ENCODE measurements at regions not wholly inside any gene's neighbourhood (a gene's known extent, or its start where the extent isn't known, plus 50 kb on each side); places are given as distances from the start of the nearest gene placed in this dataset.

DNA sequence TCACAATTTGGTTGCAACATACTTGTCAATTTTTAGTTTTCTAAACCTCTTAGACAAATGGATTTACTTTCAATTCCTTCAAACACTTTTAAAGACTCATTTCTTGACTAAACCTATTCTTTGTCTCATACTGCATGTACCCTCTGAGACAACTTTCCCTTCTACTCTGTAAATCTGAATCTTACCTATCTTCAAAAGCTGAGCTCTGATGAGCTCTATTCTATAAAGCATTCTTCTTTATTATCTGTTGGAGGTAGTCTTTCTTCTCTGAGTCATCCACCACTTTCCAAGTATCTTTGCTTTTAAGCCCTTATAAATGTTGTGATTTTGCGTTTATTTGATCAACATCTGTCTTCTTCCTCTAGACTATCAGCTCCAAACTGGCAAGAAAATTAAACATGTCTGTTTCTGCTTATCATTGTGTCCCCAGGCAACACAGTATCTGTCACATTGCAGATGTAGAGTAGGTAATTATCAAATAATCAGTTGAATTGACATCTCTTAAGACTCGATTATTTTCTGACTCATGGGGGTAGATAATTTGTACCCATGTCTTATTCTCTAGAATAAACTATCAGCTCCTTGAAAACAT is 265.6 kb upstream of the FAR2 start:
- no peaks in the 10 kb centered on the region for H3K79me2 ChIP-seq (ENCODE audit: insufficient read depth, low read length)
- ATAC-seq (ENCODE audit: insufficient read depth, low read depth) (no peak), DNase-seq (no peak)
- H3K36me3 ChIP-seq (ENCODE audit: insufficient read depth, low read length), result no peaks in the 10 kb centered on the region
- H3K4me1 ChIP-seq (ENCODE audit: insufficient read depth, low read length), result no peaks in the 10 kb centered on the region
- no peaks in the 10 kb centered on the region for H3K9me3 ChIP-seq (ENCODE audit: insufficient read depth, low read length, severe bottlenecking)
- H3K27me3 ChIP-seq (ENCODE audit: insufficient read depth, low read length, poor library complexity), result no peaks in the 10 kb centered on the region
- TF ChIP-seq EZH2 (IDR thresholded peaks at IDR 0.05; ENCODE audit: borderline replicate concordance, low read depth, low read length, severe bottlenecking), result no peak
- TF ChIP-seq, protein P1, sequence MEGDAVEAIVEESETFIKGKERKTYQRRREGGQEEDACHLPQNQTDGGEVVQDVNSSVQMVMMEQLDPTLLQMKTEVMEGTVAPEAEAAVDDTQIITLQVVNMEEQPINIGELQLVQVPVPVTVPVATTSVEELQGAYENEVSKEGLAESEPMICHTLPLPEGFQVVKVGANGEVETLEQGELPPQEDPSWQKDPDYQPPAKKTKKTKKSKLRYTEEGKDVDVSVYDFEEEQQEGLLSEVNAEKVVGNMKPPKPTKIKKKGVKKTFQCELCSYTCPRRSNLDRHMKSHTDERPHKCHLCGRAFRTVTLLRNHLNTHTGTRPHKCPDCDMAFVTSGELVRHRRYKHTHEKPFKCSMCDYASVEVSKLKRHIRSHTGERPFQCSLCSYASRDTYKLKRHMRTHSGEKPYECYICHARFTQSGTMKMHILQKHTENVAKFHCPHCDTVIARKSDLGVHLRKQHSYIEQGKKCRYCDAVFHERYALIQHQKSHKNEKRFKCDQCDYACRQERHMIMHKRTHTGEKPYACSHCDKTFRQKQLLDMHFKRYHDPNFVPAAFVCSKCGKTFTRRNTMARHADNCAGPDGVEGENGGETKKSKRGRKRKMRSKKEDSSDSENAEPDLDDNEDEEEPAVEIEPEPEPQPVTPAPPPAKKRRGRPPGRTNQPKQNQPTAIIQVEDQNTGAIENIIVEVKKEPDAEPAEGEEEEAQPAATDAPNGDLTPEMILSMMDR (IDR thresholded peaks at IDR 0.05; ENCODE audit: borderline replicate concordance, extremely low read depth, low read length, poor library complexity, severe bottlenecking), result no peak
- H3K9ac ChIP-seq (ENCODE audit: low read depth, low read length), result no peak overlapping the region
- no peak overlapping the region for H3K27ac ChIP-seq (ENCODE audit: low read length)
- H3K4me2 ChIP-seq (ENCODE audit: insufficient read depth, low read length), result no peak overlapping the region
- no peak overlapping the region for H2AFZ ChIP-seq (ENCODE audit: low read depth, low read length)
- H4K20me1 ChIP-seq (ENCODE audit: insufficient read depth, low read length), result no peaks in the 10 kb centered on the region
- no peak overlapping the region for H3K4me3 ChIP-seq (ENCODE audit: low read depth in 1 of 2, low read length in 2 of 2)

DNA sequence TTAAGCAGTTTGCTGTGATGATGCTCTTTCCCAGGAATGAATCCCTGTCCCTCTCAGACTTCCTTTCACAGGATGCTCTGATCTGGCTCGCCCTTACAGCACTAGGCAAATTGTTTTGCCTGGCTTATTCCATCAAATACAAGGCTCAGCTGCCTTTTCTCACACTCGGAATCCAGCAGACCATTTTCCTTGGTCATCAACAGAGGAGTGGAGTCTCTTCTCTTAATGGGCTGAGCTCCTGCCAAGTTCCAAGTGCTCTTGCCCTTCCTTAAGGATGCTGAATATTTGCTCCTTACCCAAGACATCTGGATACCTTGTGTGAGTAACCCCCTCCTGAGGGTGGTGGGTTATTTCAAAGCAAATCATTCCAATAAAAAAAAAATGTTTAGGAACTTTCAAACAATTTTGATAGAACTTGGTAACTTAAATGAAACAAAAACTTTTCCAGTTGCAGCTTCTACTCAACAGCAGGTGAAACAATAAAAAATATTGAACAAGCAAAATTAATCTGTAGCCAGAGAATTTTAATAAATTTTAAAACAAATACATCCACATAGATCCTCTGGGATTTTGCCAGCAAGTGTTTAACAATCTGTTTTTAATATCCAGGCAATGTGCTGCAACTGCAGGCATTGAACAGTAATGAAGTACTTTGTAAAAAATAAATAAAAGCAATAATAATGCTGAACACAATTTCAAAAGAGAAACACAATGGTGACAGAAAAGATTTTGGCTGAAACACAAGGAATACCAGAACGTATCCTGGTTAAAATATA is 264.0 kb upstream of the FAR2 start:
- TF ChIP-seq EZH2 (IDR thresholded peaks at IDR 0.05; ENCODE audit: borderline replicate concordance, low read depth, low read length, severe bottlenecking), result no peak
- TF ChIP-seq, protein P1 (IDR thresholded peaks at IDR 0.05; ENCODE audit: borderline replicate concordance, extremely low read depth, low read length, poor library complexity, severe bottlenecking), result no peak
- Histone ChIP-seq H3K27me3 (ENCODE audit: insufficient read depth, low read length, poor library complexity) (no peaks in the 10 kb centered on the region), H3K9me3 (ENCODE audit: insufficient read depth, low read length, severe bottlenecking) (no peaks in the 10 kb centered on the region), H4K20me1 (ENCODE audit: insufficient read depth, low read length) (no peaks in the 10 kb centered on the region), H3K4me3 (ENCODE audit: low read depth in 1 of 2, low read length in 2 of 2) (no peak overlapping the region), H3K4me1 (ENCODE audit: insufficient read depth, low read length) (no peaks in the 10 kb centered on the region), H3K4me2 (ENCODE audit: insufficient read depth, low read length) (no peak overlapping the region), H2AFZ (ENCODE audit: low read depth, low read length) (no peak overlapping the region), H3K36me3 (ENCODE audit: insufficient read depth, low read length) (no peaks in the 10 kb centered on the region), H3K9ac (ENCODE audit: low read depth, low read length) (no peak overlapping the region), H3K27ac (ENCODE audit: low read length) (no peak overlapping the region), H3K79me2 (ENCODE audit: insufficient read depth, low read length) (no peaks in the 10 kb centered on the region)
- no peak for ATAC-seq (ENCODE audit: insufficient read depth, low read depth)
- no peak for DNase-seq

DNA sequence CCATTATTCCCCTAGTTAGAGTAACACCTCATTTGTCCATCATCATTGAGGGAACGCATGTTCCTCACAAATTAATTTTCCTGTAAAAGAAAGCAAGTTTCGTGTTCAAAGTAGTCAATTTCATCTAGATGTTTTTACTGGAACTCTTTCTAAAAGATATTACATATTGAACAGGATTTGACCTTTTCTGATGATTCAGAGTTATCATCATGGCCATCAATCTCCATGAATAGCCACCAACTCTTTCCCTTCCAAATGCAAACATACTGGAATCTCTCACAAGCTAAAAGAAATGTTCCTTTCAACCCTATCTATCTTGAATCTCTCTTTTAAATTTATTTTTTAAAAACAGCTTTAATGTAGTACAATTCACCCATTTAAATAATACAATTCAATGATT is 263.1 kb upstream of the FAR2 start:
- Histone ChIP-seq H3K9me3 (ENCODE audit: insufficient read depth, low read length, severe bottlenecking) (no peaks in the 10 kb centered on the region), H2AFZ (ENCODE audit: low read depth, low read length) (no peak overlapping the region), H3K9ac (ENCODE audit: low read depth, low read length) (no peak overlapping the region), H4K20me1 (ENCODE audit: insufficient read depth, low read length) (no peaks in the 10 kb centered on the region), H3K27ac (ENCODE audit: low read length) (no peak overlapping the region), H3K4me1 (ENCODE audit: insufficient read depth, low read length) (no peaks in the 10 kb centered on the region), H3K4me3 (ENCODE audit: low read depth in 1 of 2, low read length in 2 of 2) (no peak overlapping the region), H3K4me2 (ENCODE audit: insufficient read depth, low read length) (no peak overlapping the region), H3K27me3 (ENCODE audit: insufficient read depth, low read length, poor library complexity) (no peaks in the 10 kb centered on the region), H3K79me2 (ENCODE audit: insufficient read depth, low read length) (no peaks in the 10 kb centered on the region), H3K36me3 (ENCODE audit: insufficient read depth, low read length) (no peaks in the 10 kb centered on the region)
- ATAC-seq (ENCODE audit: insufficient read depth, low read depth) (no peak), DNase-seq (no peak)
- no peak for TF ChIP-seq EZH2 (IDR thresholded peaks at IDR 0.05; ENCODE audit: borderline replicate concordance, low read depth, low read length, severe bottlenecking)
- TF ChIP-seq, protein P1 (IDR thresholded peaks at IDR 0.05; ENCODE audit: borderline replicate concordance, extremely low read depth, low read length, poor library complexity, severe bottlenecking), result no peak
